SKM-1 (cell line): ENCODE measurements at regions not wholly inside any gene's neighbourhood (a gene's known extent, or its start where the extent isn't known, plus 50 kb on each side); places are given as distances from the start of the nearest gene placed in this dataset.

Source experiments
- DNase-seq: peaks from one replicate; lab custom pipeline; 2025; ENCODE audit not compliant: unreplicated experiment; lab: John Stamatoyannopoulos, UW

GRCh38 chr4:159443975-159444374 is 341.1 kb downstream of the RAPGEF2 start:
- no peak for DNase-seq

GRCh38 chr4:159444678-159445077 is 341.8 kb downstream of the RAPGEF2 start:
- no peak for DNase-seq

GRCh38 chr4:159445692-159446091 is 342.8 kb downstream of the RAPGEF2 start:
- DNase-seq: no peak

- peak; percentile 64 for DNase-seq
These were observed 343.5 kb downstream of the RAPGEF2 start for GRCh38 chr4:159446266-159446976.

GRCh38 chr4:159447296-159447695 is 344.4 kb downstream of the RAPGEF2 start:
- no peak for DNase-seq

GRCh38 chr4:159451006-159451405 is 348.1 kb downstream of the RAPGEF2 start:
- no peak for DNase-seq

- DNase-seq: peak; percentile 48
These were observed 352.9 kb downstream of the RAPGEF2 start for GRCh38 chr4:159455675-159456237.

- no peak for DNase-seq
These were observed 357.5 kb downstream of the RAPGEF2 start for GRCh38 chr4:159460371-159460770.

- no peak for DNase-seq
These were observed 360.4 kb downstream of the RAPGEF2 start for GRCh38 chr4:159463235-159463634.

GRCh38 chr4:159464302-159464701 is 361.4 kb downstream of the RAPGEF2 start:
- no peak for DNase-seq

GRCh38 chr4:159476886-159477285 is 374.0 kb downstream of the RAPGEF2 start:
- no peak for DNase-seq

- no peak for DNase-seq
These were observed 377.9 kb downstream of the RAPGEF2 start for GRCh38 chr4:159480826-159481225.

- no peak for DNase-seq
These were observed 379.1 kb downstream of the RAPGEF2 start for GRCh38 chr4:159481936-159482335.

- no peak for DNase-seq
These were observed 380.4 kb downstream of the RAPGEF2 start for GRCh38 chr4:159483110-159483781.

- no peak for DNase-seq
These were observed 381.2 kb downstream of the RAPGEF2 start for GRCh38 chr4:159483782-159484741.

GRCh38 chr4:159484864-159485263 is 382.0 kb downstream of the RAPGEF2 start:
- DNase-seq: no peak

GRCh38 chr4:159487284-159487747 is 384.4 kb downstream of the RAPGEF2 start:
- DNase-seq: peak; percentile 33

- no peak for DNase-seq
These were observed 386.8 kb downstream of the RAPGEF2 start for GRCh38 chr4:159489646-159490045.

- DNase-seq: no peak
These were observed 392.8 kb downstream of the RAPGEF2 start for GRCh38 chr4:159495515-159496236.

GRCh38 chr4:159496248-159496647 is 393.4 kb downstream of the RAPGEF2 start:
- DNase-seq: no peak
